Panc1 (cell line): ENCODE measurements at regions not wholly inside any gene's neighbourhood (a gene's known extent, or its start where the extent isn't known, plus 50 kb on each side); places are given as distances from the start of the nearest gene placed in this dataset.

Experiments
- ATAC-seq: fragments of 200-7000 bp; cut with Tn5 transposase; 2 replicates; pipeline ENCODE4 v1.9.1; 2020; ENCODE audit warnings: mild to moderate bottlenecking, moderate library complexity
- BruUV-seq: library from RNA; stranded (reverse); fragments of 400-500 nt; replicated peaks from 2 replicates; lab custom pipeline; 2021; lab: Mats Ljungman, UMichigan
- CTCF ChIA-PET: fragments of 300-600 bp; sonication (Branson Sonifier 250); formaldehyde crosslinking; loops from one replicate; lab custom pipeline; 2022; ENCODE audit warnings: antibody characterized with exemption; lab: Charles Lee
- POLR2A ChIA-PET: fragments of 300-600 bp; sonication (Branson Sonifier 250); formaldehyde crosslinking; loops from one replicate; lab custom pipeline; 2022; ENCODE audit warnings: antibody characterized with exemption; lab: Charles Lee
- DNase-seq: peaks from one replicate; pipeline ENCODE4 v3.0.0-alpha.2; 2010; ENCODE audit warnings: low read depth, low spot score
- H3K27ac ChIP-seq: 2 replicates; pipeline ENCODE4 v1.5.1; 2011; ENCODE audit warnings: mild to moderate bottlenecking, low read length, inconsistent platforms
- H3K27me3 ChIP-seq: fragments of 200-500 bp; sonication (Bioruptor generic); 2 replicates; pipeline ENCODE4 v1.6.0; 2014; ENCODE audit warnings: low read length, inconsistent platforms; ENCODE audit not compliant: control insufficient read depth, insufficient read depth
- H3K36me3 ChIP-seq: fragments of 200-500 bp; sonication (Bioruptor generic); 2 replicates; pipeline ENCODE4 v1.5.1; 2014; ENCODE audit warnings: inconsistent platforms, mild to moderate bottlenecking, low read length, moderate library complexity; ENCODE audit not compliant: control insufficient read depth, insufficient read depth
- H3K4me1 ChIP-seq: 2 replicates; pipeline ENCODE4 v1.5.1; 2011; ENCODE audit warnings: inconsistent platforms, mild to moderate bottlenecking, low read length, moderate library complexity; ENCODE audit not compliant: control insufficient read depth, insufficient read depth
- H3K4me3 ChIP-seq, 2 experiments: 2 replicates each; pipeline ENCODE4 v1.5.1; 2011 to 2012; ENCODE audit warnings: low read depth in 2 of 2, low read length in 2 of 2, mild to moderate bottlenecking in 2 of 2, inconsistent platforms in 1 of 2, moderate library complexity in 1 of 2
- H3K9me3 ChIP-seq: fragments of 200-500 bp; sonication (Bioruptor generic); 2 replicates; pipeline ENCODE4 v1.5.1; 2014; ENCODE audit warnings: low read depth, mild to moderate bottlenecking, inconsistent platforms, low read length, moderate library complexity; ENCODE audit not compliant: control insufficient read depth, insufficient read depth
- POLR2AphosphoS5 ChIP-seq: IDR thresholded peaks from 2 replicates; pipeline ENCODE4 v1.6.1; 2012; ENCODE audit warnings: mild to moderate bottlenecking, low read depth, low read length, moderate library complexity
- SIN3A ChIP-seq: IDR thresholded peaks from 2 replicates; pipeline ENCODE4 v1.6.1; 2012; ENCODE audit warnings: low read depth, mild to moderate bottlenecking, low read length, moderate library complexity, borderline replicate concordance; ENCODE audit not compliant: insufficient read depth
- TCF7L2 ChIP-seq: IDR thresholded peaks from 2 replicates; pipeline ENCODE4 v1.6.1; 2011; ENCODE audit warnings: mild to moderate bottlenecking, low read depth, low read length, inconsistent platforms
- in situ Hi-C: cut with HindIII; loops from 2 replicates; pipeline ENCODE4 v1.10.0; 2016; ENCODE audit warnings: low sequenced_read_pairs, low pct_unique_long_range_greater_than_20kb
- intact Hi-C: fragments of 100-400 bp; cut with micrococcal nuclease; formaldehyde crosslinking; loops from one replicate; pipeline ENCODE4 v1.10.0; 2022; ENCODE audit not compliant: unreplicated experiment
- TF ChIP-seq, protein P1 (sequence below): fragments of 450-650 bp; IDR thresholded peaks from 2 replicates; pipeline ENCODE4 v1.5.1; 2017; ENCODE audit warnings: mild to moderate bottlenecking
- TF ChIP-seq, protein P2 (sequence below), 2 experiments: IDR thresholded peaks; 2 replicates each; pipeline ENCODE4 v1.6.1; 2011 to 2012; ENCODE audit warnings: low read depth in 2 of 2, control low read depth in 1 of 2, low read length in 1 of 2, mild to moderate bottlenecking in 1 of 2, moderate library complexity in 1 of 2; ENCODE audit not compliant: insufficient read depth in 1 of 2

DNA sequence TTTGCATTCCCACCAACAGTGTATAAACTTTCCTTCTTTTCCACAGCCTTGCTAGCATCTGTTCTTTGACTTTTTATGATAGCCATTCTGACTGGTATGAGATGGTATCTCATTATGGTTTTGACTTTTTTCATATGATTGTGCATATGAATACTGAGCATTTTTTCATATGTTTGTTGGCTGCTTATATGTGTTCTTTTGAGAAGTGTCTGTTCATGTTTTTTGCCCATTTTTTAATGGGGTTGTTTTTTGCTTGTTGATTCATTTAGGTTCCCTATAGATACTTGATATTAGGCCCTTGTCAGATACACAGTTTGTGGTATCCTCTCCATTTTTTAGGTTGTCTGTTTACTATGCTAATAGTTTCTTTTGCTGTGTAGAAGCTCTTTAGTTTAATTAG is 185.8 kb upstream of the SPAG17 start:
- CTCF ChIA-PET: no interaction called here
- Histone ChIP-seq H3K27me3 (no peaks in the 10 kb centered on the region), H3K36me3 (no peaks in the 10 kb centered on the region), H3K27ac (no peak overlapping the region), H3K9me3 (no peaks in the 10 kb centered on the region; the same call in 1 of the 2 replicates), H3K4me3 (no peak overlapping the region), H3K4me1 (no peaks in the 10 kb centered on the region)
- DNase-seq (no peak), ATAC-seq (no peak)
- intact Hi-C loops (no loop called here), in situ Hi-C loops (no loop called here)
- POLR2A ChIA-PET: no interaction called here
- no TSS peak for BruUV-seq
- TF ChIP-seq SIN3A: no peak
- no peak for TF ChIP-seq POLR2AphosphoS5
- TF ChIP-seq, protein P1, sequence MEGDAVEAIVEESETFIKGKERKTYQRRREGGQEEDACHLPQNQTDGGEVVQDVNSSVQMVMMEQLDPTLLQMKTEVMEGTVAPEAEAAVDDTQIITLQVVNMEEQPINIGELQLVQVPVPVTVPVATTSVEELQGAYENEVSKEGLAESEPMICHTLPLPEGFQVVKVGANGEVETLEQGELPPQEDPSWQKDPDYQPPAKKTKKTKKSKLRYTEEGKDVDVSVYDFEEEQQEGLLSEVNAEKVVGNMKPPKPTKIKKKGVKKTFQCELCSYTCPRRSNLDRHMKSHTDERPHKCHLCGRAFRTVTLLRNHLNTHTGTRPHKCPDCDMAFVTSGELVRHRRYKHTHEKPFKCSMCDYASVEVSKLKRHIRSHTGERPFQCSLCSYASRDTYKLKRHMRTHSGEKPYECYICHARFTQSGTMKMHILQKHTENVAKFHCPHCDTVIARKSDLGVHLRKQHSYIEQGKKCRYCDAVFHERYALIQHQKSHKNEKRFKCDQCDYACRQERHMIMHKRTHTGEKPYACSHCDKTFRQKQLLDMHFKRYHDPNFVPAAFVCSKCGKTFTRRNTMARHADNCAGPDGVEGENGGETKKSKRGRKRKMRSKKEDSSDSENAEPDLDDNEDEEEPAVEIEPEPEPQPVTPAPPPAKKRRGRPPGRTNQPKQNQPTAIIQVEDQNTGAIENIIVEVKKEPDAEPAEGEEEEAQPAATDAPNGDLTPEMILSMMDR: no peak
- TF ChIP-seq TCF7L2: no peak
- TF ChIP-seq, protein P2, sequence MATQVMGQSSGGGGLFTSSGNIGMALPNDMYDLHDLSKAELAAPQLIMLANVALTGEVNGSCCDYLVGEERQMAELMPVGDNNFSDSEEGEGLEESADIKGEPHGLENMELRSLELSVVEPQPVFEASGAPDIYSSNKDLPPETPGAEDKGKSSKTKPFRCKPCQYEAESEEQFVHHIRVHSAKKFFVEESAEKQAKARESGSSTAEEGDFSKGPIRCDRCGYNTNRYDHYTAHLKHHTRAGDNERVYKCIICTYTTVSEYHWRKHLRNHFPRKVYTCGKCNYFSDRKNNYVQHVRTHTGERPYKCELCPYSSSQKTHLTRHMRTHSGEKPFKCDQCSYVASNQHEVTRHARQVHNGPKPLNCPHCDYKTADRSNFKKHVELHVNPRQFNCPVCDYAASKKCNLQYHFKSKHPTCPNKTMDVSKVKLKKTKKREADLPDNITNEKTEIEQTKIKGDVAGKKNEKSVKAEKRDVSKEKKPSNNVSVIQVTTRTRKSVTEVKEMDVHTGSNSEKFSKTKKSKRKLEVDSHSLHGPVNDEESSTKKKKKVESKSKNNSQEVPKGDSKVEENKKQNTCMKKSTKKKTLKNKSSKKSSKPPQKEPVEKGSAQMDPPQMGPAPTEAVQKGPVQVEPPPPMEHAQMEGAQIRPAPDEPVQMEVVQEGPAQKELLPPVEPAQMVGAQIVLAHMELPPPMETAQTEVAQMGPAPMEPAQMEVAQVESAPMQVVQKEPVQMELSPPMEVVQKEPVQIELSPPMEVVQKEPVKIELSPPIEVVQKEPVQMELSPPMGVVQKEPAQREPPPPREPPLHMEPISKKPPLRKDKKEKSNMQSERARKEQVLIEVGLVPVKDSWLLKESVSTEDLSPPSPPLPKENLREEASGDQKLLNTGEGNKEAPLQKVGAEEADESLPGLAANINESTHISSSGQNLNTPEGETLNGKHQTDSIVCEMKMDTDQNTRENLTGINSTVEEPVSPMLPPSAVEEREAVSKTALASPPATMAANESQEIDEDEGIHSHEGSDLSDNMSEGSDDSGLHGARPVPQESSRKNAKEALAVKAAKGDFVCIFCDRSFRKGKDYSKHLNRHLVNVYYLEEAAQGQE (IDR thresholded peaks at IDR 0.05; ENCODE audit: insufficient read depth in 1 of 2, low read depth in 2 of 2, low read length in 1 of 2): no peak

DNA sequence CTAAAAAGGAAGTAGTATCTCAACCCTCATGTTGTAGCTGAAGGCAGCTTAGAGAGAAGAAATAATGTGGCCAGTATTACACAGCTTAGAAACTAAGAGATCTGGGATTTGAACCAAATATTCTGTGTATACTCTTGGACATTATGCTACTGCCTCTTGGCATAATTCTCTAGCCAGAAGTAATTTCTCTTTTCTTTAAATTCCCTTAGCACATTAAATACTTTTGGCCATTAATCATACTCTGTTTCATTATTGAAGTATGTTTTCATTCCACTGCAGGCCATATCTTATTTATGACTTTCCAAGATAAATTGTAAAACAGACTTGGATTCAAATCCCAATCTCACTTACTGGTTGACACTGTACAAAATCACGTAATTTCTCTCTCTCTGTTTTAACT is 181.3 kb upstream of the SPAG17 start:
- Histone ChIP-seq H3K4me1 (no peaks in the 10 kb centered on the region), H3K36me3 (no peaks in the 10 kb centered on the region), H3K9me3 (no peaks in the 10 kb centered on the region), H3K27me3 (no peaks in the 10 kb centered on the region), H3K27ac (no peak overlapping the region), H3K4me3 (no peak overlapping the region)
- DNase-seq (no peak), ATAC-seq (no peak)
- BruUV-seq: no TSS peak
- intact Hi-C loops (no loop called here), in situ Hi-C loops (no loop called here)
- TF ChIP-seq SIN3A (no peak), TCF7L2 (no peak), POLR2AphosphoS5 (no peak)
- TF ChIP-seq, protein P1: no peak
- TF ChIP-seq, protein P2 (IDR thresholded peaks at IDR 0.05; ENCODE audit: insufficient read depth in 1 of 2, low read depth in 2 of 2, low read length in 1 of 2): no peak
- CTCF ChIA-PET: no interaction called here
- POLR2A ChIA-PET: no interaction called here
